ENCODE measurements at regions not wholly inside any gene's neighbourhood (a gene's known extent, or its start where the extent isn't known, plus 50 kb on each side); places are given as distances from the start of the nearest gene placed in this dataset.
"Not testable (repeated sequence)": the region's sequence is repeated elsewhere in the genome, so short reads cannot be mapped to it uniquely, and the experiment has no call there.

DNA sequence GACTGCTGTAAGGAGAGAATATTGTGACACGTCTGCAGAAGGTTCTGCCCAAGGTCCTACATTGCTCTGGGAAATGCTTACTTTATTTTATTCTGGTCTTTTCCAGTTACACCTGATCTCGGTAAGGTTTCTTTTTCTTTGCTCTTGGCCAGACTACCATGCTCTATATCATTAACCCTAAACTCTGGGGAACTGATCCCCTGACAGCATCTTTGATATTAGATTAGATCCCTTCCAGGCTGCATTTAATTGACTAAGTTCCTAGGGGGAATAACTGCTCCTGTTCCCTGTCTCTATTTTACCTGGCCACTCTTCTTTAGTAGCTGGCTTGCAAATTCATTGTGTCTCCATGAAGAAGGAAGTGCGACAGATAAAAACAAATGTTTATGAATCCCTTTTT is 243.5 kb downstream of the MAT2B start:
- Histone ChIP-seq H3K27ac (ENCODE audit: low read depth in 1 of 2, low read length in 2 of 2) (no peak overlapping the region), H3K4me1 (ENCODE audit: control insufficient read depth in 4 of 4, insufficient read depth in 4 of 4, low read length in 3 of 4) (no peaks in the 10 kb centered on the region), H3K36me3 (ENCODE audit: control insufficient read depth in 4 of 4, insufficient read depth in 3 of 4, low read depth in 1 of 4, low read length in 3 of 4) (no peaks in the 10 kb centered on the region), H3K27me3 (ENCODE audit: control insufficient read depth in 4 of 4, insufficient read depth in 4 of 4, low read length in 3 of 4) (no peaks in the 10 kb centered on the region), H3K9me3 (ENCODE audit: control insufficient read depth in 4 of 4, low read length in 3 of 4) (no peaks in the 10 kb centered on the region), H3K9ac (ENCODE audit: low read depth in 1 of 2, low read length in 2 of 2) (no peak overlapping the region), H3K4me3 (ENCODE audit: low read depth in 1 of 3, low read length in 3 of 3) (no peak overlapping the region)
- DNase-seq (ENCODE audit: low spot score): no peak
- TF ChIP-seq FOXA2 (IDR thresholded peaks at IDR 0.05): no peak
- TF ChIP-seq RXRA (IDR thresholded peaks at IDR 0.05): no peak
- no peak for TF ChIP-seq TAF1 (conservative IDR thresholded peaks at IDR 0.05)
- TF ChIP-seq RAD21 (IDR thresholded peaks at IDR 0.05): no peak
- 72% methylated on average over 3 of the region's 3 CpGs for WGBS

DNA sequence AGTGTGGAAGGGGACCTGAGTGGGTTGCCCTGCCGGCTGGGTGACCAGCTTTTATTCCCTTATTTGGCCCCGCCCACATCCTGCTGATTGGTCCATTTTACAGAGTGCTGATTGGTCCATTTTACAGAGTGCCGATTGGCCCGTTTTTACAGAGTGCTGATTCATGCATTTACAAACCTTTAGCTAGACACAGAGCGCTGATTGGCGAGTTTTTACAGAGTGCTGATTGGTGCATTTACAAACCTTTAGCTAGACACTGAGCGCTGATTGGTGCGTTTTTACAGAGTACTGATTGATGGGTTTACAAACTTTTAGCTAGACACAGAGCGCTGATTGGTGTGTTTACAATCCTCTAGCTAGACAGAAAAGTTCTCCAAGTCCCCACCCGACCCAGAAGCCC is 245.0 kb downstream of the MAT2B start:
- 79% methylated on average over 10 of the region's 10 CpGs for WGBS
- not testable (repeated sequence) for H3K36me3 ChIP-seq (ENCODE audit: control insufficient read depth in 4 of 4, insufficient read depth in 3 of 4, low read depth in 1 of 4, low read length in 3 of 4); H3K27me3 ChIP-seq (ENCODE audit: control insufficient read depth in 4 of 4, insufficient read depth in 4 of 4, low read length in 3 of 4); H3K4me1 ChIP-seq (ENCODE audit: control insufficient read depth in 4 of 4, insufficient read depth in 4 of 4, low read length in 3 of 4); DNase-seq (ENCODE audit: low spot score); H3K27ac ChIP-seq (ENCODE audit: low read depth in 1 of 2, low read length in 2 of 2); H3K9me3 ChIP-seq (ENCODE audit: control insufficient read depth in 4 of 4, low read length in 3 of 4); H3K4me3 ChIP-seq (ENCODE audit: low read depth in 1 of 3, low read length in 3 of 3); H3K9ac ChIP-seq (ENCODE audit: low read depth in 1 of 2, low read length in 2 of 2)

DNA sequence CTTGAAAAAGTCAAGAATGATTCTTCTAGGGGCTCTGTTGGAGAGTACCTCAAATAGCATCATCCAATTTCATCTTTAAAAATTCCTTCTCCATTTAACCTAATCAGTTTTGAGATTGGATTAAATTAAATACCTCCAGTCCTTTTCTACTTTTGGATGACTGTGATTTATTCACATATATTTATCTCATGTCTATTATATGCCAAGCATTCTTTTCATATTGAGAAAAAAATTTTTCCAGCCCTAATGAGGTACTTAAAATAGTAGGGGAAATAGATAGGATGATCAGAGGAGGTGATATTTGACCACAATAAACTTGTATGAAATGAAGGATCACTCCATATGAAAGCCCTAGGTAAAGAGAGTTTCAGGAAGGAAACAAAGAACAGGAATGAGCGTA is 250.1 kb downstream of the MAT2B start:
- no peak overlapping the region for H3K9ac ChIP-seq (ENCODE audit: low read depth in 1 of 2, low read length in 2 of 2)

DNA sequence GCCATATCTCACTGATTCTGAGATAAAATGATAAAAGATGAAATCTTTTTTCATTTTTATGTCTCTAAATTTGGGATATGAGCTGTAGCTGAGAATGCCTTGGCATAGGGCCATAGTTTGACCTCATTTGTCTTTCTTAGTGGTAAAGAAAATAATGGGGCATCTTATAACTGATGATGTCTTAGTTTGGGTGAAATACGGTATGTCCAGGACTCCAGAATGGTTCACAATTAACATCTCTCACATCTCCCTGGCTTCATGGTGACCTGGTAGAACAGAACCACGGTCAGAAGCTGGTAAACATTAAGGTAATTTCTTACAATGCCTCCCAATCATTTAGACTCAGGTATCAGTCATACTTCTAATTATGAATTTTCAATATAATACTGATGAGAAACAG is 250.8 kb downstream of the MAT2B start:
- H3K9ac ChIP-seq (ENCODE audit: low read depth in 1 of 2, low read length in 2 of 2): no peak overlapping the region
- H3K27ac ChIP-seq (ENCODE audit: low read depth in 1 of 2, low read length in 2 of 2): no peak overlapping the region
- no peaks in the 10 kb centered on the region for H3K36me3 ChIP-seq (ENCODE audit: control insufficient read depth in 4 of 4, insufficient read depth in 3 of 4, low read depth in 1 of 4, low read length in 3 of 4)
- no peak for DNase-seq (ENCODE audit: low spot score)
- WGBS: 72% methylated on average over 2 of the region's 2 CpGs
- no peaks in the 10 kb centered on the region for H3K9me3 ChIP-seq (ENCODE audit: control insufficient read depth in 4 of 4, low read length in 3 of 4)
- H3K4me1 ChIP-seq (ENCODE audit: control insufficient read depth in 4 of 4, insufficient read depth in 4 of 4, low read length in 3 of 4): no peaks in the 10 kb centered on the region
- no peak overlapping the region for H3K4me3 ChIP-seq (ENCODE audit: low read depth in 1 of 3, low read length in 3 of 3)
- no peaks in the 10 kb centered on the region for H3K27me3 ChIP-seq (ENCODE audit: control insufficient read depth in 4 of 4, insufficient read depth in 4 of 4, low read length in 3 of 4)
- TF ChIP-seq FOXA1 (IDR thresholded peaks at IDR 0.05) (no peak), JUND (IDR thresholded peaks at IDR 0.05) (no peak), GABPA (IDR thresholded peaks at IDR 0.05 in 1 of 2, conservative IDR thresholded peaks at IDR 0.05 in 1 of 2) (no peak), YY1 (IDR thresholded peaks at IDR 0.05) (no peak), RAD21 (IDR thresholded peaks at IDR 0.05) (no peak), NR2F2 (IDR thresholded peaks at IDR 0.05) (no peak), ZBTB33 (IDR thresholded peaks at IDR 0.05) (no peak), HNF4A (conservative IDR thresholded peaks at IDR 0.05) (no peak), EGR1 (IDR thresholded peaks at IDR 0.05; ENCODE audit: low read depth in 2 of 2) (no peak)
- TF ChIP-seq, protein P1, sequence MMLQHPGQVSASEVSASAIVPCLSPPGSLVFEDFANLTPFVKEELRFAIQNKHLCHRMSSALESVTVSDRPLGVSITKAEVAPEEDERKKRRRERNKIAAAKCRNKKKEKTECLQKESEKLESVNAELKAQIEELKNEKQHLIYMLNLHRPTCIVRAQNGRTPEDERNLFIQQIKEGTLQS (IDR thresholded peaks at IDR 0.05): no peak
- TF ChIP-seq, protein P2, sequence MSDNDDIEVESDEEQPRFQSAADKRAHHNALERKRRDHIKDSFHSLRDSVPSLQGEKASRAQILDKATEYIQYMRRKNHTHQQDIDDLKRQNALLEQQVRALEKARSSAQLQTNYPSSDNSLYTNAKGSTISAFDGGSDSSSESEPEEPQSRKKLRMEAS (IDR thresholded peaks at IDR 0.05): no peak

More for the DNA sequence above, 250.1 kb downstream of the MAT2B start:
- no peaks in the 10 kb centered on the region for H3K4me1 ChIP-seq (ENCODE audit: control insufficient read depth in 4 of 4, insufficient read depth in 4 of 4, low read length in 3 of 4)
- DNase-seq (ENCODE audit: low spot score): no peak
- no peak for TF ChIP-seq RAD21 (IDR thresholded peaks at IDR 0.05)
- TF ChIP-seq NR2F2 (IDR thresholded peaks at IDR 0.05): no peak
- TF ChIP-seq HNF4A (conservative IDR thresholded peaks at IDR 0.05): no peak
- no peak for TF ChIP-seq FOXA2 (IDR thresholded peaks at IDR 0.05)
- no peak for TF ChIP-seq TAF1 (conservative IDR thresholded peaks at IDR 0.05)
- TF ChIP-seq, protein P1 (IDR thresholded peaks at IDR 0.05): no peak
- no peak for TF ChIP-seq HNF4G (IDR thresholded peaks at IDR 0.05)
- TF ChIP-seq, protein P3, sequence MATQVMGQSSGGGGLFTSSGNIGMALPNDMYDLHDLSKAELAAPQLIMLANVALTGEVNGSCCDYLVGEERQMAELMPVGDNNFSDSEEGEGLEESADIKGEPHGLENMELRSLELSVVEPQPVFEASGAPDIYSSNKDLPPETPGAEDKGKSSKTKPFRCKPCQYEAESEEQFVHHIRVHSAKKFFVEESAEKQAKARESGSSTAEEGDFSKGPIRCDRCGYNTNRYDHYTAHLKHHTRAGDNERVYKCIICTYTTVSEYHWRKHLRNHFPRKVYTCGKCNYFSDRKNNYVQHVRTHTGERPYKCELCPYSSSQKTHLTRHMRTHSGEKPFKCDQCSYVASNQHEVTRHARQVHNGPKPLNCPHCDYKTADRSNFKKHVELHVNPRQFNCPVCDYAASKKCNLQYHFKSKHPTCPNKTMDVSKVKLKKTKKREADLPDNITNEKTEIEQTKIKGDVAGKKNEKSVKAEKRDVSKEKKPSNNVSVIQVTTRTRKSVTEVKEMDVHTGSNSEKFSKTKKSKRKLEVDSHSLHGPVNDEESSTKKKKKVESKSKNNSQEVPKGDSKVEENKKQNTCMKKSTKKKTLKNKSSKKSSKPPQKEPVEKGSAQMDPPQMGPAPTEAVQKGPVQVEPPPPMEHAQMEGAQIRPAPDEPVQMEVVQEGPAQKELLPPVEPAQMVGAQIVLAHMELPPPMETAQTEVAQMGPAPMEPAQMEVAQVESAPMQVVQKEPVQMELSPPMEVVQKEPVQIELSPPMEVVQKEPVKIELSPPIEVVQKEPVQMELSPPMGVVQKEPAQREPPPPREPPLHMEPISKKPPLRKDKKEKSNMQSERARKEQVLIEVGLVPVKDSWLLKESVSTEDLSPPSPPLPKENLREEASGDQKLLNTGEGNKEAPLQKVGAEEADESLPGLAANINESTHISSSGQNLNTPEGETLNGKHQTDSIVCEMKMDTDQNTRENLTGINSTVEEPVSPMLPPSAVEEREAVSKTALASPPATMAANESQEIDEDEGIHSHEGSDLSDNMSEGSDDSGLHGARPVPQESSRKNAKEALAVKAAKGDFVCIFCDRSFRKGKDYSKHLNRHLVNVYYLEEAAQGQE (IDR thresholded peaks at IDR 0.05): no peak
- 83% methylated on average over 1 of the region's 1 CpG for WGBS
- no peak overlapping the region for H3K27ac ChIP-seq (ENCODE audit: low read depth in 1 of 2, low read length in 2 of 2)
- no peaks in the 10 kb centered on the region for H3K9me3 ChIP-seq (ENCODE audit: control insufficient read depth in 4 of 4, low read length in 3 of 4)
- no peak overlapping the region for H3K4me3 ChIP-seq (ENCODE audit: low read depth in 1 of 3, low read length in 3 of 3)
- H3K36me3 ChIP-seq (ENCODE audit: control insufficient read depth in 4 of 4, insufficient read depth in 3 of 4, low read depth in 1 of 4, low read length in 3 of 4): no peaks in the 10 kb centered on the region
- H3K27me3 ChIP-seq (ENCODE audit: control insufficient read depth in 4 of 4, insufficient read depth in 4 of 4, low read length in 3 of 4): no peaks in the 10 kb centered on the region

Measured in liver (tissue), 7 donors.